GM23248 (cell line): ENCODE measurements at regions not wholly inside any gene's neighbourhood (a gene's known extent, or its start where the extent isn't known, plus 50 kb on each side); places are given as distances from the start of the nearest gene placed in this dataset.

Experiments
- EZH2 ChIP-seq: fragments of 200-600 bp; sonication (generic); IDR thresholded peaks from 2 replicates; pipeline ENCODE4 v1.6.1; 2018; ENCODE audit warnings: antibody characterized with exemption, mild to moderate bottlenecking; ENCODE audit not compliant: insufficient read depth, poor library complexity, severe bottlenecking
- EZH2phosphoT487 ChIP-seq: fragments of 200-600 bp; sonication (generic); IDR thresholded peaks from 2 replicates; pipeline ENCODE4 v1.6.1; 2018; ENCODE audit warnings: antibody characterized with exemption, moderate library complexity, mild to moderate bottlenecking, low read depth; ENCODE audit not compliant: insufficient read depth

- TF ChIP-seq EZH2phosphoT487 (no peak), EZH2 (no peak)
These were observed 470.4 kb upstream of the EPHA7 start for GRCh38 chr6:93889713-93890112.
